Panc1 (cell line): ENCODE measurements at regions not wholly inside any gene's neighbourhood (a gene's known extent, or its start where the extent isn't known, plus 50 kb on each side); places are given as distances from the start of the nearest gene placed in this dataset.

Source experiments
- ATAC-seq: fragments of 200-7000 bp; cut with Tn5 transposase; 2 replicates; pipeline ENCODE4 v1.9.1; 2020; ENCODE audit warnings: mild to moderate bottlenecking, moderate library complexity
- BruUV-seq: library from RNA; stranded (reverse); fragments of 400-500 nt; replicated peaks from 2 replicates; lab custom pipeline; 2021; lab: Mats Ljungman, UMichigan
- CTCF ChIA-PET: fragments of 300-600 bp; sonication (Branson Sonifier 250); formaldehyde crosslinking; loops from one replicate; lab custom pipeline; 2022; ENCODE audit warnings: antibody characterized with exemption; lab: Charles Lee
- POLR2A ChIA-PET: fragments of 300-600 bp; sonication (Branson Sonifier 250); formaldehyde crosslinking; loops from one replicate; lab custom pipeline; 2022; ENCODE audit warnings: antibody characterized with exemption; lab: Charles Lee
- DNase-seq: peaks from one replicate; pipeline ENCODE4 v3.0.0-alpha.2; 2010; ENCODE audit warnings: low read depth, low spot score
- H3K27ac ChIP-seq: 2 replicates; pipeline ENCODE4 v1.5.1; 2011; ENCODE audit warnings: mild to moderate bottlenecking, low read length, inconsistent platforms
- H3K27me3 ChIP-seq: fragments of 200-500 bp; sonication (Bioruptor generic); 2 replicates; pipeline ENCODE4 v1.6.0; 2014; ENCODE audit warnings: low read length, inconsistent platforms; ENCODE audit not compliant: control insufficient read depth, insufficient read depth
- H3K36me3 ChIP-seq: fragments of 200-500 bp; sonication (Bioruptor generic); 2 replicates; pipeline ENCODE4 v1.5.1; 2014; ENCODE audit warnings: inconsistent platforms, mild to moderate bottlenecking, low read length, moderate library complexity; ENCODE audit not compliant: control insufficient read depth, insufficient read depth
- H3K4me1 ChIP-seq: 2 replicates; pipeline ENCODE4 v1.5.1; 2011; ENCODE audit warnings: inconsistent platforms, mild to moderate bottlenecking, low read length, moderate library complexity; ENCODE audit not compliant: control insufficient read depth, insufficient read depth
- H3K4me3 ChIP-seq, 2 experiments: 2 replicates each; pipeline ENCODE4 v1.5.1; 2011 to 2012; ENCODE audit warnings: low read depth in 2 of 2, low read length in 2 of 2, mild to moderate bottlenecking in 2 of 2, inconsistent platforms in 1 of 2, moderate library complexity in 1 of 2
- H3K9me3 ChIP-seq: fragments of 200-500 bp; sonication (Bioruptor generic); 2 replicates; pipeline ENCODE4 v1.5.1; 2014; ENCODE audit warnings: low read depth, mild to moderate bottlenecking, inconsistent platforms, low read length, moderate library complexity; ENCODE audit not compliant: control insufficient read depth, insufficient read depth
- CTCF ChIP-seq: fragments of 450-650 bp; IDR thresholded peaks from 2 replicates; pipeline ENCODE4 v1.5.1; 2017; ENCODE audit warnings: mild to moderate bottlenecking
- POLR2AphosphoS5 ChIP-seq: IDR thresholded peaks from 2 replicates; pipeline ENCODE4 v1.6.1; 2012; ENCODE audit warnings: mild to moderate bottlenecking, low read depth, low read length, moderate library complexity
- REST ChIP-seq, 2 experiments: IDR thresholded peaks; 2 replicates each; pipeline ENCODE4 v1.6.1; 2011 to 2012; ENCODE audit warnings: low read depth in 2 of 2, control low read depth in 1 of 2, low read length in 1 of 2, mild to moderate bottlenecking in 1 of 2, moderate library complexity in 1 of 2; ENCODE audit not compliant: insufficient read depth in 1 of 2
- SIN3A ChIP-seq: IDR thresholded peaks from 2 replicates; pipeline ENCODE4 v1.6.1; 2012; ENCODE audit warnings: low read depth, mild to moderate bottlenecking, low read length, moderate library complexity, borderline replicate concordance; ENCODE audit not compliant: insufficient read depth
- TCF7L2 ChIP-seq: IDR thresholded peaks from 2 replicates; pipeline ENCODE4 v1.6.1; 2011; ENCODE audit warnings: mild to moderate bottlenecking, low read depth, low read length, inconsistent platforms
- in situ Hi-C: cut with HindIII; loops from 2 replicates; pipeline ENCODE4 v1.10.0; 2016; ENCODE audit warnings: low sequenced_read_pairs, low pct_unique_long_range_greater_than_20kb
- intact Hi-C: fragments of 100-400 bp; cut with micrococcal nuclease; formaldehyde crosslinking; loops from one replicate; pipeline ENCODE4 v1.10.0; 2022; ENCODE audit not compliant: unreplicated experiment

- Histone ChIP-seq H3K4me3 (no peak overlapping the region), H3K27me3 (no peaks in the 10 kb centered on the region), H3K9me3 (no peaks in the 10 kb centered on the region), H3K4me1 (peaks cover 15% of the 10 kb centered on the region), H3K27ac (no peak overlapping the region), H3K36me3 (no peaks in the 10 kb centered on the region)
- intact Hi-C loops: no loop called here
- no peak for DNase-seq
- no peak for ATAC-seq
- TF ChIP-seq POLR2AphosphoS5 (no peak), REST (IDR thresholded peaks at IDR 0.05; ENCODE audit: insufficient read depth in 1 of 2, low read depth in 2 of 2, low read length in 1 of 2) (no peak), SIN3A (no peak)
- ChIA-PET CTCF (no interaction called here), POLR2A (no interaction called here)
- no TSS peak for BruUV-seq
- in situ Hi-C loops: no loop called here
Measured at GRCh38 chr5:15012061-15012460, 140.5 kb upstream of the ANKH start.

- Histone ChIP-seq H3K27ac (no peak overlapping the region), H3K4me3 (no peak overlapping the region), H3K4me1 (peaks cover 15% of the 10 kb centered on the region), H3K36me3 (no peaks in the 10 kb centered on the region), H3K9me3 (no peaks in the 10 kb centered on the region), H3K27me3 (no peaks in the 10 kb centered on the region)
- in situ Hi-C loops (no loop called here), intact Hi-C loops (no loop called here)
- ChIA-PET POLR2A (no interaction called here), CTCF (no interaction called here)
- TF ChIP-seq CTCF (no peak), TCF7L2 (no peak), SIN3A (no peak), REST (IDR thresholded peaks at IDR 0.05; ENCODE audit: insufficient read depth in 1 of 2, low read depth in 2 of 2, low read length in 1 of 2) (no peak), POLR2AphosphoS5 (no peak)
- no TSS peak for BruUV-seq
- DNase-seq (no peak), ATAC-seq (no peak)
Measured at GRCh38 chr5:15010936-15011335, 139.4 kb upstream of the ANKH start.
